ENCODE measurements at regions not wholly inside any gene's neighbourhood (a gene's known extent, or its start where the extent isn't known, plus 50 kb on each side); places are given as distances from the start of the nearest gene placed in this dataset.

- Histone ChIP-seq H3K4me3 (ENCODE audit: low read depth, low read length) (no peak overlapping the region), H3K36me3 (no peaks in the 10 kb centered on the region), H3K9me3 (ENCODE audit: severe bottlenecking) (no peaks in the 10 kb centered on the region), H3K27me3 (ENCODE audit: insufficient read depth, low read depth, severe bottlenecking) (no peaks in the 10 kb centered on the region), H3K27ac (no peak overlapping the region)
- DNase-seq, result no peak
- TF ChIP-seq CTCF (IDR thresholded peaks at IDR 0.05; ENCODE audit: low read depth, low read length), result no peak
Observed at GRCh38 chr4:158458271-158458895, 63.3 kb upstream of the RXFP1 start.

GRCh38 chr4:158459085-158459820 lies 62.4 kb upstream of the RXFP1 start:
- H3K36me3 ChIP-seq, result no peaks in the 10 kb centered on the region
- no peaks in the 10 kb centered on the region for H3K27me3 ChIP-seq (ENCODE audit: insufficient read depth, low read depth, severe bottlenecking)
- no peaks in the 10 kb centered on the region for H3K9me3 ChIP-seq (ENCODE audit: severe bottlenecking)
- no peak overlapping the region for H3K4me3 ChIP-seq (ENCODE audit: low read depth, low read length)
- DNase-seq, result no peak
- TF ChIP-seq CTCF (IDR thresholded peaks at IDR 0.05; ENCODE audit: low read depth, low read length), result no peak
- no peak overlapping the region for H3K27ac ChIP-seq

- Histone ChIP-seq H3K4me3 (ENCODE audit: low read depth, low read length) (no peak overlapping the region), H3K27ac (no peak overlapping the region), H3K27me3 (ENCODE audit: insufficient read depth, low read depth, severe bottlenecking) (no peaks in the 10 kb centered on the region), H3K36me3 (no peaks in the 10 kb centered on the region), H3K9me3 (ENCODE audit: severe bottlenecking) (no peaks in the 10 kb centered on the region)
- no peak for DNase-seq
- no peak for TF ChIP-seq CTCF (IDR thresholded peaks at IDR 0.05; ENCODE audit: low read depth, low read length)
Observed at GRCh38 chr4:158461336-158461735, 60.3 kb upstream of the RXFP1 start.

GRCh38 chr4:158462611-158463010 lies 59.1 kb upstream of the RXFP1 start:
- H3K27ac ChIP-seq, result no peak overlapping the region

More at GRCh38 chr4:158462611-158463010, 59.1 kb upstream of the RXFP1 start:
- TF ChIP-seq CTCF (IDR thresholded peaks at IDR 0.05; ENCODE audit: low read depth, low read length), result no peak
- DNase-seq, result no peak
- Histone ChIP-seq H3K4me3 (ENCODE audit: low read depth, low read length) (no peak overlapping the region), H3K27me3 (ENCODE audit: insufficient read depth, low read depth, severe bottlenecking) (no peaks in the 10 kb centered on the region), H3K36me3 (no peaks in the 10 kb centered on the region), H3K9me3 (ENCODE audit: severe bottlenecking) (no peaks in the 10 kb centered on the region)
